Fibroblast of the aortic adventitia (primary cell): ENCODE measurements at regions not wholly inside any gene's neighbourhood (a gene's known extent, or its start where the extent isn't known, plus 50 kb on each side); places are given as distances from the start of the nearest gene placed in this dataset.

Source experiments
- DNase-seq: peaks from one replicate; pipeline ENCODE4 v3.0.0-alpha.2; 2010; ENCODE audit warnings: low read depth
- H3K4me3 ChIP-seq: 2 replicates; pipeline ENCODE4 v1.5.1; 2011; ENCODE audit warnings: low read depth, mild to moderate bottlenecking, control low read depth, low read length, moderate library complexity
- TF ChIP-seq, protein P1 (sequence below): IDR thresholded peaks from 2 replicates; pipeline ENCODE4 v1.5.1; 2011; ENCODE audit warnings: mild to moderate bottlenecking, low read length, control low read depth, inconsistent platforms; ENCODE audit not compliant: insufficient read depth

DNA sequence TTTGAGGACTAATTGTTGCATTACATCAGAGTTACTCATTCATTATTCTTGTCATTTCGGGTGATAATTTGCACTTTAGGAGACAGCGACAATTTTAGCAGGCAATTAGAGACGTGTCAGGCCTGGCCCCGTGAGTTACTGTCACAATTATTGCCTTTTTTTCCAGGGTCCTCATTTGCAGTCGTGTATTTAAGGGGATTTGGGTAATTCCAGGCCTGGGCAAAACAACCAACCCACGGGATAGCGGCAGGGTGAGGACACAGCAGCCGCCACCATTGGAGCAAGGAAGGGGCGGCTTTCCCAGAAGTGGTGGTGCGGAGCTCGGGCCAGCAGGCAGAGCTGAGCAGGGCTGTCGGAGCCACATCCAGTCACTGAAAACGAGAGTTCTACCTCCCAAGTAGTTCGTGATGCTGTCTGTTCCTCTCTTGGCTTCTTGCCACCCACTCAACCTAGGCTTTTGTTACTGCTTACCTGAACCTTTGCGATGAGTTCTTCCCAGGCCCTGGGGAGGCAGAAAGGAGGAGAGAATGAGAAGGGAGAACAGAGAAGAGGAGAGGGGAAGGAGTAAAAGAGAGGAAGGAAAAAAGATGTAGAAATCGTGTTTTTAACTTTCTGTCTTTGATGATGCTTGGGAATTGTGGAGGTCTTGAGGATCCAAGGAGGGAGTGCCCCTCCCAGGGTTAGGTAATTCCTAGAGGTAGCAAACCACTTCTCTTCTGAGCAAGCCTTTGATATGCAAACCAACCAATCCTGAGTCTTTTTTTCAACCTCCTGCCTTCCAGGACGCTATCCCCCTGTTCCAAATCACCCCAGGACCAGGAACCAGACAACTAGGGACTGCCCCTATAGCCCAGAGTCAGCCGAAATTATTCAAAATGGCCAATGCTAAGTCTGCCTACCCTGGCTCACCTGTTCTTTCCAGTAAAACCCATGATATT, 236.1 kb downstream of the MIAT start:
- TF ChIP-seq, protein P1, sequence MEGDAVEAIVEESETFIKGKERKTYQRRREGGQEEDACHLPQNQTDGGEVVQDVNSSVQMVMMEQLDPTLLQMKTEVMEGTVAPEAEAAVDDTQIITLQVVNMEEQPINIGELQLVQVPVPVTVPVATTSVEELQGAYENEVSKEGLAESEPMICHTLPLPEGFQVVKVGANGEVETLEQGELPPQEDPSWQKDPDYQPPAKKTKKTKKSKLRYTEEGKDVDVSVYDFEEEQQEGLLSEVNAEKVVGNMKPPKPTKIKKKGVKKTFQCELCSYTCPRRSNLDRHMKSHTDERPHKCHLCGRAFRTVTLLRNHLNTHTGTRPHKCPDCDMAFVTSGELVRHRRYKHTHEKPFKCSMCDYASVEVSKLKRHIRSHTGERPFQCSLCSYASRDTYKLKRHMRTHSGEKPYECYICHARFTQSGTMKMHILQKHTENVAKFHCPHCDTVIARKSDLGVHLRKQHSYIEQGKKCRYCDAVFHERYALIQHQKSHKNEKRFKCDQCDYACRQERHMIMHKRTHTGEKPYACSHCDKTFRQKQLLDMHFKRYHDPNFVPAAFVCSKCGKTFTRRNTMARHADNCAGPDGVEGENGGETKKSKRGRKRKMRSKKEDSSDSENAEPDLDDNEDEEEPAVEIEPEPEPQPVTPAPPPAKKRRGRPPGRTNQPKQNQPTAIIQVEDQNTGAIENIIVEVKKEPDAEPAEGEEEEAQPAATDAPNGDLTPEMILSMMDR, result no peak
- DNase-seq, result no peak
- no peak overlapping the region for H3K4me3 ChIP-seq

DNA sequence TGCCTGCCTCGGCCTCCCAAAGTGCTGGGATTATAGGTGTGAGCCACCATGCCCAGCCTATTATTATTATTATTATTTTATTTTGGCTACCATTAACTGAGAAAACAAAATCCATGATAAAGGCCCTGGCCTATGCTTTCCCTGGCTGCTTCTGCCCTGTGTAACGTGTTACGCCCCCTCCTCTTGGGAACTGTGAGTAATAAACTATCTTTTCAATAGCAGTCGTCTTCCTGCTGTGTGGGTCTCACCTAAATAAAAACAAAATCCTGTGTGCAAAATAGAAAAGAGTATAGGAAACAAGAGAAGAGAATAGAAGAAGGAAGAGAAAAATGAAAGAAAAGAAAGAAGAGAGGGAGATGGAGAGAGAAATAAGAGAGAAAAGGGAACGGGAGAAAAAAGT, 237.0 kb downstream of the MIAT start:
- no peak overlapping the region for H3K4me3 ChIP-seq
- TF ChIP-seq, protein P1, result no peak
- DNase-seq, result peak; percentile 26

DNA sequence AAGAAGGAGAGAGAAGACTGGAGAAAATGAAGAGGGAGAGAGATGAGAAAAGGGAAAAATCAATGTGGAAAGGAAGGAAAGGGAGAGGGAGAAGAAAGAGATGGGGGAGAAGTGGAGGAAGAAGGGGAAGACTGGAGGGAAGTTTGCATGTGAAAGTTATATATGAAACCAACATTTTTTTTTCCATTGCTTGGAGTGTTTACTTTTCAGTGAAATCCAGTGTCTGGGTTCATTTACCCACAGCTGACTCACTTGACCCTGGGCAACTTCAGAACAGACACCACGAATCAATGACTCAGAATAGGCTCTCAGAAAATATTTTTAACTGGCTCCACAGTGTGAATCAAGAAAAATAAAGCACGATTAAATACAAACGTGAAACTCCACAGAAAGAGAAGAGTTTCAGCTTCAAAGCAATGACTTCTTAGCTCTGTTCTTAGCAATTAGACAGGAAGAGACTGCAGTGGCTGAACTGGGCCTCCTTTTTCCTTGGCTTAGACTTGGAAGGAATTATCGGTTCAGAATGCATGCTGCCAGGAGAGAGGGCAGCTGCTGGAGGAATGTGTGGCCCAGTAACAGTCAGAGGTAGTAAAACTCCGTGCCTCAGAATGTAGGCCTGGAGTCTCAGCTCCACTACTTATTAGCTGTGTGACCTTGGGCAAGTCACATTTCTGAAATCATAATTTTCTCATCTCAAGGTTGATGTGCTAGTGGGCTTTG, 237.5 kb downstream of the MIAT start:
- no peak overlapping the region for H3K4me3 ChIP-seq
- DNase-seq, result peak; percentile 93
- TF ChIP-seq, protein P1, result no peak

DNA sequence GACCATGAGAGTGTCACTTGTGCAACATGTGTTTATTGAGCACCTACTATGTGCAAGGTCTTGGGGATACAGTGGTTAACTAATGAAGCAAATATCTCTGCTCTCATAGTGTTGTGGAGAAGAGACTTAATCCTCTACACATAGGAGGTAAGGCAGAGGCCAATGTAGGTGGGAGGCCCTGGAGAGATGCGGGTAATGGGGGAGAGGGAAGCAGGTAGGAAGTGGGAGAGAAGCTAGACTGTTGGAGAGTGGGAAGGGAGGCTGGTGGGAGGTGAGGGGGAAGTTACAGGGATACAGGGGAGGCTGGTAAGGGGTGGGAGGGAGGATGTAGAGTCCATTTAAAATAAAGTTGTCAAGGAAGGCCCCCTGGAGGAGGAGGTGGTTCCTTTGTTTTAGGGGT, 240.0 kb downstream of the MIAT start:
- TF ChIP-seq, protein P1, result no peak
- no peak overlapping the region for H3K4me3 ChIP-seq
- DNase-seq, result no peak

DNA sequence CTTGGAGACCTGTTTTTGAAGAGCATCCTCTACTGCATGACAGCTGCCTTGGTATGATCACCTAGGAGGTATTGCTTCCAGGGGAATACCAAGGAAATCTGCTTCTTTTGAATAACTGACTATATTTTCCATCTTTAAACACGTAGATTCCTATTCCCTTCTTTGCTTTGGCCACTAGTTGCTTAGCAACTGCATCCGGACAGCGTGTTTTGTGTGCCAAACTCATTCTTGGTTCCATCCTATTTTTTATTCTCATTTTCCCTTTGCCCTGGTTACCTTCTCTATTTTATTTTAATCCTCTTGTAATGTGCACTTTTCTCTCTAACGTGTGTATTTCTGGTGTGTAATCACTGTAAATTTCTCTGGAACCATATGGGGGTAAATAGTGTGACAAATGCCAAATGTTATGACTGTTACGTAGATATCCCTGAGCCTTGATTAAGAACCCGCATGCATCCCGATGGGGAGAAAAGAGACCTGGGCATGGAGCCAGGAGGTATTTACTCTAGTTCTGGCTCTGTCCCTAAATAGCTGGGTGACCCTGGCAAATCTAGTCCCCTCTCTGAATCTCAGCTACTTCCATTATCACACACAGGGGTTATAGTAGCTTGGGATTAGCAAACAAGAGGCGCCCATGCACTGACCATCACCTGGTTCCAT, 241.7 kb downstream of the MIAT start:
- H3K4me3 ChIP-seq, result no peak overlapping the region
- no peak for DNase-seq
- TF ChIP-seq, protein P1, result no peak

DNA sequence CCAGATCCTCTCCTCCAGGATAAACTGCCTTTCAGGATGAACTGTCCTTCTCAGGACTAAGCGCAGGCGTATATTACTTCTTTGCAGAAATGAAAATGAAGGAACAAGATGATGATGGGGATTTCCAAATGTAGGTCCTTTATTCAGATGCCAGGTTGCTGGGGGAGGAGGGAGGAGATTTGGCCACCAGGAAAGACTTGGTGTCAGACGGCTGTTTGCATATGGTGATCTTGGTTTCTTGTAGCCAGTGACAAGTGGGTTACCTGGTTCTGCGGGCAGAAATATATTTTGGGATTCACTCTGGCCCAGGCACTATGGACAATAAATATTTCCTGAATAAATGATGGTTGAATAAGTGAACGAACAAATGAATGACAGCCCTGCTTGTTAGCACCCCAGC, 243.4 kb downstream of the MIAT start:
- no peak overlapping the region for H3K4me3 ChIP-seq
- DNase-seq, result no peak
- TF ChIP-seq, protein P1, result no peak
